GM23248 (cell line): ENCODE measurements at regions not wholly inside any gene's neighbourhood (a gene's known extent, or its start where the extent isn't known, plus 50 kb on each side); places are given as distances from the start of the nearest gene placed in this dataset.

Source experiments
- DNase-seq: peaks from one replicate; pipeline ENCODE4 v3.0.0-alpha.2; 2015
- H2AFZ ChIP-seq: fragments of 200-600 bp; sonication (generic); 2 replicates; pipeline ENCODE4 v1.6.1; 2016; ENCODE audit warnings: antibody characterized with exemption
- H3F3A ChIP-seq: fragments of 200-600 bp; sonication (generic); 2 replicates; pipeline ENCODE4 v1.6.1; 2016; ENCODE audit warnings: mild to moderate bottlenecking, antibody characterized with exemption, mixed run types; ENCODE audit not compliant: insufficient read depth
- H3K27ac ChIP-seq: fragments of 200-600 bp; sonication (generic); 2 replicates; pipeline ENCODE4 v1.5.1; 2016; ENCODE audit warnings: mild to moderate bottlenecking
- H3K27me3 ChIP-seq: fragments of 200-600 bp; sonication (generic); replicated peaks from 2 replicates; pipeline ENCODE4 v1.6.1; 2016; ENCODE audit warnings: mild to moderate bottlenecking; ENCODE audit not compliant: insufficient read depth
- H3K36me3 ChIP-seq: fragments of 200-600 bp; sonication (generic); 2 replicates; pipeline ENCODE4 v1.6.1; 2016; ENCODE audit warnings: low read depth, mild to moderate bottlenecking
- H3K4me1 ChIP-seq: fragments of 200-600 bp; sonication (generic); 2 replicates; pipeline ENCODE4 v1.6.1; 2016; ENCODE audit warnings: mild to moderate bottlenecking; ENCODE audit not compliant: insufficient read depth
- H3K4me2 ChIP-seq: fragments of 200-600 bp; sonication (generic); one replicate; pipeline ENCODE4 v1.6.1; 2016; ENCODE audit warnings: mild to moderate bottlenecking; ENCODE audit not compliant: unreplicated experiment
- H3K4me3 ChIP-seq: fragments of 200-600 bp; sonication (generic); 2 replicates; pipeline ENCODE4 v1.5.1; 2016; ENCODE audit warnings: mild to moderate bottlenecking
- H3K79me2 ChIP-seq: fragments of 200-600 bp; sonication (generic); 2 replicates; pipeline ENCODE4 v1.6.1; 2016; ENCODE audit warnings: mild to moderate bottlenecking; ENCODE audit not compliant: insufficient read depth
- H3K9ac ChIP-seq: fragments of 200-600 bp; sonication (generic); 2 replicates; pipeline ENCODE4 v1.6.1; 2016; ENCODE audit warnings: mild to moderate bottlenecking
- H3K9me2 ChIP-seq: fragments of 200-600 bp; sonication (generic); 2 replicates; pipeline ENCODE4 v1.6.1; 2016; ENCODE audit warnings: mixed run types, mild to moderate bottlenecking, moderate library complexity; ENCODE audit not compliant: insufficient read depth
- H3K9me3 ChIP-seq: fragments of 200-600 bp; sonication (generic); one replicate; pipeline ENCODE4 v1.6.1; 2017; ENCODE audit warnings: low read depth
- H4K20me1 ChIP-seq: fragments of 200-600 bp; sonication (generic); 2 replicates; pipeline ENCODE4 v1.6.0; 2016; ENCODE audit not compliant: insufficient read depth
- EZH2 ChIP-seq: fragments of 200-600 bp; sonication (generic); IDR thresholded peaks from 2 replicates; pipeline ENCODE4 v1.6.1; 2018; ENCODE audit warnings: antibody characterized with exemption, mild to moderate bottlenecking; ENCODE audit not compliant: insufficient read depth, poor library complexity, severe bottlenecking
- EZH2phosphoT487 ChIP-seq: fragments of 200-600 bp; sonication (generic); IDR thresholded peaks from 2 replicates; pipeline ENCODE4 v1.6.1; 2018; ENCODE audit warnings: antibody characterized with exemption, moderate library complexity, mild to moderate bottlenecking, low read depth; ENCODE audit not compliant: insufficient read depth
- WGBS, 2 experiments: methylation state at CpG; one replicate each; pipeline ENCODE4 v1.1.6; 2015 to 2017; ENCODE audit warnings: low lambda C conversion rate in 2 of 2, low coverage in 1 of 2; ENCODE audit errors: missing lambda C conversion rate in 2 of 2; 5-methylcytosine and 5-hydroxymethylcytosine counted together
- in situ Hi-C: fragments of 300-500 bp; cut with MboI; formaldehyde crosslinking; loops from 2 replicates; pipeline ENCODE4 v1.15.0; 2020

DNA sequence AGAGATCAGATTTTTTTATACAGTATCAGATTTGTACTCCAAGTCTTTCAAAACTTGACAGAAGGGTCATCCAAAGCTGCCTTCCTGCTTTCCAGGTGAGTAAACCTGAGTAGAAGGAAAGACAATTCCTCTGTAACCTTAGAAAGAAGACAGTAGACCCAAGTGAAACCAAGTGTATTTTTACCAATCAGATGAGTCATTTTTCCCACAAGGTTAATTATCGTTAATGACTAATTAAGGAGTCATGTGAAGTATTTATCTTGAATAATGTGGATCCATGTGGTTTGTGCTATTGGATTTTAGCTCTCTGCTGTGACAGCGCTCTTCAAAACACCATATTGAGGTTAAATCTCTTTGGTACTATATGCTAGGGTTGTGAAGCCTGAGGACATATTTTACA, 74.0 kb upstream of the PELI2 start:
- H3K9me2 ChIP-seq = no peaks in the 10 kb centered on the region
- H4K20me1 ChIP-seq = no peaks in the 10 kb centered on the region
- in situ Hi-C loops = no loop called here
- 68 to 80% methylated on average over 2 of the region's 2 CpGs for WGBS, 2 experiments
- no peak overlapping the region for H3K4me2 ChIP-seq
- H3K4me3 ChIP-seq = no peak overlapping the region
- H3F3A ChIP-seq = no peaks in the 10 kb centered on the region
- H3K27me3 ChIP-seq = 0 out of 2 replicates have a peak, but pooled peaks cover 11% of the 10 kb centered on the region
- no peak overlapping the region for H2AFZ ChIP-seq
- no peaks in the 10 kb centered on the region for H3K79me2 ChIP-seq
- no peak overlapping the region for H3K9ac ChIP-seq
- H3K9me3 ChIP-seq = no peaks in the 10 kb centered on the region
- H3K36me3 ChIP-seq = no peaks in the 10 kb centered on the region
- TF ChIP-seq EZH2phosphoT487 (no peak), EZH2 (no peak)
- DNase-seq = no peak
- H3K27ac ChIP-seq = no peak overlapping the region
- H3K4me1 ChIP-seq = no peaks in the 10 kb centered on the region

DNA sequence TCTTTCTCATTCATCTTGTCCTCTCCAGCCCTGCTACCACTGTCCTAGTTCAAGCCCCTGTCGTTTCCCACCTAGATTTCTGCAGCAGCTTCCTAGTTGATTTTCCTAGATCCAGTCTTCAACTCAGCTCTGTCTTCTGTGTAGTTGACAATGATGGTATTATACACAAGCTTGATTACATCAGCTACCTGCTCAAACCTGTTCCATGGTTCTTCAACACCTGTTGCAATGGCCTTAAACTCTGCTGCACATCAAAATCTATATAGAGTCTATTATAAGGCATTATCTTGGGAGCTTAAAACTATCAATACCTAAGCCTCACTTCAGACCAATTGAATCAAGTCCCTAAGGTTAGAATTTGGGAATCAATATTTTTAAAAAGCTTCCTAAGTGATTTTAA, 71.7 kb upstream of the PELI2 start:
- no peak overlapping the region for H3K4me2 ChIP-seq
- H2AFZ ChIP-seq = no peak overlapping the region
- H3K9ac ChIP-seq = no peak overlapping the region
- no peaks in the 10 kb centered on the region for H4K20me1 ChIP-seq
- H3K4me1 ChIP-seq = no peaks in the 10 kb centered on the region
- H3K4me3 ChIP-seq = no peak overlapping the region
- no peaks in the 10 kb centered on the region for H3K9me3 ChIP-seq
- no peaks in the 10 kb centered on the region for H3K79me2 ChIP-seq
- TF ChIP-seq EZH2phosphoT487 = no peak
- no peak for TF ChIP-seq EZH2
- H3K36me3 ChIP-seq = no peaks in the 10 kb centered on the region
- no peaks in the 10 kb centered on the region for H3K9me2 ChIP-seq
- H3K27ac ChIP-seq = no peak overlapping the region
- 50 to 65% methylated on average over 1 of the region's 1 CpG for WGBS, 2 experiments
- in situ Hi-C loops = no loop called here
- H3K27me3 ChIP-seq = 0 out of 2 replicates have a peak, but pooled peaks cover 11% of the 10 kb centered on the region
- no peak for DNase-seq
- no peaks in the 10 kb centered on the region for H3F3A ChIP-seq

DNA sequence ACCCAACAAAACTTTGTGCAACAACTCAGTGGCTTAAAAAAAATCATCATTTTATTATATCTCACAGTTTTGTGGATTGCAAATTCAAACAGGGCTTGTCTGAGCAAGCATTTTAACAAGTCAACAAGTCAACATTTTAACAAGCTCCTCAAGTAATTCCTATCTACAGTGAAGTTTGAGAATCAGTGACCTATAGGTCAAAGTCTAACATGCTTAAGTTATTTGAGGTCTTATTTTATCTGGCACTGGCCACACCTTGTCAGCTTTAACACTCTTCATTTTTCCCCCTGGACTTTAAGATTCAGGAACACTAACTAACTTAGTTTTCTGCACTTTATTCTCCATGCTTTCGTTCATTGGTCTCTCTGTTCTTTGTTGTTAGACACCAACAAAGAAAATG, 71.2 kb upstream of the PELI2 start:
- Histone ChIP-seq H3K4me1 (no peaks in the 10 kb centered on the region), H3K27ac (no peak overlapping the region), H2AFZ (no peak overlapping the region), H3K36me3 (no peaks in the 10 kb centered on the region), H3K4me2 (no peak overlapping the region), H3K9me3 (no peaks in the 10 kb centered on the region), H3K79me2 (no peaks in the 10 kb centered on the region), H4K20me1 (no peaks in the 10 kb centered on the region), H3F3A (no peaks in the 10 kb centered on the region), H3K9ac (no peak overlapping the region), H3K9me2 (no peaks in the 10 kb centered on the region), H3K27me3 (0 out of 2 replicates have a peak, but pooled peaks cover 11% of the 10 kb centered on the region), H3K4me3 (no peak overlapping the region)
- TF ChIP-seq EZH2phosphoT487 (no peak), EZH2 (no peak)
- no peak for DNase-seq
- in situ Hi-C loops = no loop called here
- WGBS, 2 experiments = 60 to 75% methylated on average over 1 of the region's 1 CpG

DNA sequence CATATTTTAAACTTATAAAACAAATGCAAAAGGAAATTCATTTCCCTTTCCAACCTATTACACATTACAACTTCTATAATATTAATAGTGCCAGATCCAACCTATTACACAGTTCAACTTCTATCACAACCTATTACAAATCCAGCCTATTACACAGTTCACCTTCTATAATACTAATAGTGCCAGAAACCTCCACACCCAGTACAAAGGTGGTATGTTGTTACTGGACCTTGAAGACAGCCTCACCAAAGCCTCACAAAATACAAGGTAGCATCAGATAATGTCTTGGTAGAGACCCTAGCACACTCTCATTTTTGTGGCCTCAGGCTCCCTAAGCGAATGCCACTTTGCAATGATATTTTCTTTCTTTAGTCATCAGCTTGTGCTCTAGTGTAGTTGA, 68.7 kb upstream of the PELI2 start:
- no peak for DNase-seq
- in situ Hi-C loops = no loop called here

DNA sequence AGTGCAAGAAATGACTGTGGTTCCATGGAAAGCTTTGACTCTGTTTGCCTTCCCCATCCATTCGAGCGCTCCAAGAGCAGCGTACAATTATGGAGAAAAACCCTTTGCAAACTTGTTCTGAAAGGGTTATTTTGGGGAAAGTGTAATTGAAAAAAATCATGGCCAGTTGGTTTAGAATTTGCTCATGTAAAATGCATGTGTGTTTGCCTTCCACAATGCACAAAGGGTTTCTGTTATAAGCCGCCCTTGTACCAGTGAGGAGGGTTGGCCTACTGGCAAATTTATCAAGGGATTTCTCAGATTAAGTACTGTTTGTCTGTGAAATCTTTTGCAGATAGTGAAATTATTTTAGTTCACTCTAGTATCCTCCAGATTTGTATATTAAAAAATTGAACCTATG, 62.7 kb upstream of the PELI2 start:
- Histone ChIP-seq H4K20me1 (no peaks in the 10 kb centered on the region), H3K9me3 (no peaks in the 10 kb centered on the region), H3K79me2 (no peaks in the 10 kb centered on the region), H3K9ac (no peak overlapping the region), H3K4me3 (no peak overlapping the region), H3K36me3 (no peaks in the 10 kb centered on the region), H3K4me1 (no peaks in the 10 kb centered on the region), H3K9me2 (no peaks in the 10 kb centered on the region), H3K27ac (no peak overlapping the region), H2AFZ (no peak overlapping the region), H3K4me2 (no peak overlapping the region), H3F3A (no peaks in the 10 kb centered on the region), H3K27me3 (peaks cover 12% of the 10 kb centered on the region; the same call in 1 of the 2 replicates)
- TF ChIP-seq EZH2 (no peak), EZH2phosphoT487 (no peak)
- in situ Hi-C loops = no loop called here
- no peak for DNase-seq
- WGBS, 2 experiments = 83 to 87% methylated on average over 4 of the region's 4 CpGs

More for the DNA sequence above, 68.7 kb upstream of the PELI2 start:
- H3F3A ChIP-seq = no peaks in the 10 kb centered on the region
- TF ChIP-seq EZH2phosphoT487 (no peak), EZH2 (no peak)
- no peak overlapping the region for H3K4me3 ChIP-seq
- H3K27ac ChIP-seq = no peak overlapping the region
- H3K27me3 ChIP-seq = peaks cover 11% of the 10 kb centered on the region; the same call in 1 of the 2 replicates
- 68 to 83% methylated on average over 1 of the region's 1 CpG for WGBS, 2 experiments
- no peak overlapping the region for H2AFZ ChIP-seq
- H3K9me3 ChIP-seq = no peaks in the 10 kb centered on the region
- H3K79me2 ChIP-seq = no peaks in the 10 kb centered on the region
- H3K9me2 ChIP-seq = no peaks in the 10 kb centered on the region
- H3K4me2 ChIP-seq = no peak overlapping the region
- H3K4me1 ChIP-seq = no peaks in the 10 kb centered on the region
- no peaks in the 10 kb centered on the region for H4K20me1 ChIP-seq
- H3K36me3 ChIP-seq = no peaks in the 10 kb centered on the region
- no peak overlapping the region for H3K9ac ChIP-seq
